Uterus (tissue), 2 donors: ENCODE measurements at regions not wholly inside any gene's neighbourhood (a gene's known extent, or its start where the extent isn't known, plus 50 kb on each side); places are given as distances from the start of the nearest gene placed in this dataset. TPM values are rescaled to one million over a fixed set of nuclear protein-coding genes. Genes with fewer than 3 reads are reported as not detected.

Source experiments
- microRNA-seq: library from miRNA; unstranded; fragments of <30 nt; microRNA quantifications from one replicate; pipeline ENCODE4, GENCODE V29; 2016; ENCODE audit warnings: borderline microRNAs expressed, borderline replicate concordance
- small RNA-seq: library from RNA; depleted of rRNA; stranded (forward); fragments of <200 nt; gene quantifications from one replicate; pipeline ENCODE3, GENCODE V24; 2016

Small RNAs in the stretch of these regions (microRNA-seq; reads per million reads assigned to microRNA genes)
- gene MIR6724-3 (not detected), gene MIR6724-4 (not detected)

Small RNAs in the stretch of these regions (small RNA-seq; reads per million reads assigned to genes)
- gene MIR6724-3 (not detected), gene MIR6724-4 (not detected), gene RF01518 (not detected), gene RNA5-8SN2 (not detected)
